Breast epithelium (tissue), 3 donors: ENCODE measurements at regions not wholly inside any gene's neighbourhood (a gene's known extent, or its start where the extent isn't known, plus 50 kb on each side); places are given as distances from the start of the nearest gene placed in this dataset.

Experiments used
- POLR2A ChIP-seq: fragments of 450-650 bp; IDR thresholded peaks from one replicate; pipeline ENCODE4 v1.6.1; 2016; ENCODE audit warnings: antibody characterized with exemption, mild to moderate bottlenecking, moderate library complexity
- POLR2AphosphoS5 ChIP-seq, 3 donors: sonication (generic); formaldehyde crosslinking; IDR thresholded peaks; one replicate each; pipeline ENCODE4 v1.6.1; 2017; ENCODE audit warnings: antibody characterized with exemption in 3 of 3
- TF ChIP-seq, protein P1 (sequence below), 3 donors: fragments of 450-650 bp; IDR thresholded peaks; one replicate each; pipeline ENCODE4 v1.5.1; 2016 to 2017; ENCODE audit warnings: antibody characterized with exemption in 3 of 3, mild to moderate bottlenecking in 3 of 3, moderate library complexity in 3 of 3

DNA sequence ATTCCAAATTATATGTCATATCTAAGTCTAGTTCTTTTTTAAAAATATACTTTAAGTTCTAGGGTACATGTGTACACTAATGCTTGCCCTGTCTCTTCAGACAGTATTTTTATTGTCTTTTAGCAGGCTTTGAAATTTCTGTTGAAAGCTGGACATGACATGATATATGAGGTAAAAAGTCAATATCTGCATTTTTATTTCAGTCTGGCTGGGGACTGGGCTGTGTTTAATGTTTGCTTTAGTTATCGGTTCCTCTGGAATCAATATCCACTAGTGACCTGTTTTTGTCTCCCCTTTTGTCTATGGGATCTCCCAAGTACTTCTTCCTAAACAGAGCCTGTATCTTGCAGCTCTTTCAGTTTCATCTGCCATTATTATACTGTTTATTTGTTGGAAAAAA, 786.2 kb upstream of the GJE1 start:
- no peak for TF ChIP-seq POLR2A
- TF ChIP-seq, protein P1, sequence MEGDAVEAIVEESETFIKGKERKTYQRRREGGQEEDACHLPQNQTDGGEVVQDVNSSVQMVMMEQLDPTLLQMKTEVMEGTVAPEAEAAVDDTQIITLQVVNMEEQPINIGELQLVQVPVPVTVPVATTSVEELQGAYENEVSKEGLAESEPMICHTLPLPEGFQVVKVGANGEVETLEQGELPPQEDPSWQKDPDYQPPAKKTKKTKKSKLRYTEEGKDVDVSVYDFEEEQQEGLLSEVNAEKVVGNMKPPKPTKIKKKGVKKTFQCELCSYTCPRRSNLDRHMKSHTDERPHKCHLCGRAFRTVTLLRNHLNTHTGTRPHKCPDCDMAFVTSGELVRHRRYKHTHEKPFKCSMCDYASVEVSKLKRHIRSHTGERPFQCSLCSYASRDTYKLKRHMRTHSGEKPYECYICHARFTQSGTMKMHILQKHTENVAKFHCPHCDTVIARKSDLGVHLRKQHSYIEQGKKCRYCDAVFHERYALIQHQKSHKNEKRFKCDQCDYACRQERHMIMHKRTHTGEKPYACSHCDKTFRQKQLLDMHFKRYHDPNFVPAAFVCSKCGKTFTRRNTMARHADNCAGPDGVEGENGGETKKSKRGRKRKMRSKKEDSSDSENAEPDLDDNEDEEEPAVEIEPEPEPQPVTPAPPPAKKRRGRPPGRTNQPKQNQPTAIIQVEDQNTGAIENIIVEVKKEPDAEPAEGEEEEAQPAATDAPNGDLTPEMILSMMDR (IDR thresholded peaks at IDR 0.05) = no peak
- TF ChIP-seq POLR2AphosphoS5 (IDR thresholded peaks at IDR 0.05) = no peak
